ENCODE measurements at regions not wholly inside any gene's neighbourhood (a gene's known extent, or its start where the extent isn't known, plus 50 kb on each side); places are given as distances from the start of the nearest gene placed in this dataset.
A peak's percentile ranks its signal among the peaks of the same experiment; 100 is the strongest.

DNA sequence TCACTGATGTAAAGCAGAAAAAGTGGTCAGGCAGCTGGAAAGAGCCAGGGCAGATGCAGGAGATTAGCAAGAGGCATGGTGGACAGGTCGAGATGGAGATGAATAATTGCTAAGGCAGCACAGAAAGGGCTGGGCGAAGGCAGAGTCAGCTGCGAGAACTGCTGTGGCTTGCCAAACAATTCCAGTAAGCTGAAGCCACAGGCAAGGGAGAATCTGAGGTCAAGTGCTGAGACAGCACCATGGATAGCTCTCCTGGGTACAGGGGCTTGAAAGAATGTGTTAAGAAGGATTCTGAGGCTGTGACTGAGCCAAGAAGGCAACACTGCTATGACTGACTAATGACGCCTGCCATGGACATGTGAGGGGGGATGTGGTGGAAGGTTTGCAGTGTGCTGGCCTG is 220.8 kb upstream of the FOXA2 start:
- no peak overlapping the region for H3K27ac ChIP-seq (ENCODE audit: low read depth in 1 of 2, low read length in 2 of 2)
- 64% methylated on average over 4 of the region's 4 CpGs for WGBS

DNA sequence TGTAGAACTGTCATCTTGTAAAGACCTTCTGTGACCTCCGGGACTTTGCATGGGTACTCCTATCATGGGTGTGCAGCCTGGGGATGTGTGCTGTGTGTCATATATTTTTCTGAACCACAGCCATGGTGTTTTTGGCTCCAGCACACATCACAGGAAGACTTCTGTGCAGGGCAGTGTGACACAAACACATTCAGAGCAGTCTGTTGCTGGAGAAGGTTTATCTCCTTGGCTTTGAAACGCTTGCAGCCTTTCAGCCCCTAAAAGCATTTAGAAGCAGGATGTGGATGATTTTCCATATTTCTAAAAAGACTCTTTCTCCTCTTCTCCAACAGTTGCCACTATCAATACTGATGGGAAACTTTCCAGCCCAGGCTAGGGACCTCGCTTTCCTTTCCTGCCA is 221.6 kb upstream of the FOXA2 start:
- Histone ChIP-seq H3K4me1 (ENCODE audit: control insufficient read depth in 4 of 4, insufficient read depth in 4 of 4, low read length in 3 of 4) (peaks cover 0 to 1% (median 0%) of the 10 kb centered on the region in 4 donors), H3K4me3 (ENCODE audit: low read depth in 1 of 3, low read length in 3 of 3) (no peak overlapping the region), H3K27ac (ENCODE audit: low read depth in 1 of 2, low read length in 2 of 2) (no peak overlapping the region), H3K9ac (ENCODE audit: low read depth in 1 of 2, low read length in 2 of 2) (no peak overlapping the region), H3K9me3 (ENCODE audit: control insufficient read depth in 4 of 4, low read length in 3 of 4) (no peaks in the 10 kb centered on the region), H3K27me3 (ENCODE audit: control insufficient read depth in 4 of 4, insufficient read depth in 4 of 4, low read length in 3 of 4) (peaks cover 0 to 2% (median 0%) of the 10 kb centered on the region in 4 donors), H3K36me3 (ENCODE audit: control insufficient read depth in 4 of 4, insufficient read depth in 3 of 4, low read depth in 1 of 4, low read length in 3 of 4) (no peaks in the 10 kb centered on the region)
- TF ChIP-seq RXRA (IDR thresholded peaks at IDR 0.05) (no peak), TAF1 (conservative IDR thresholded peaks at IDR 0.05) (no peak), YY1 (IDR thresholded peaks at IDR 0.05) (no peak), FOXA2 (IDR thresholded peaks at IDR 0.05) (no peak), EGR1 (IDR thresholded peaks at IDR 0.05; ENCODE audit: low read depth in 2 of 2) (no peak), JUND (IDR thresholded peaks at IDR 0.05) (no peak), HNF4G (IDR thresholded peaks at IDR 0.05) (no peak), RAD21 (IDR thresholded peaks at IDR 0.05) (no peak), GABPA (IDR thresholded peaks at IDR 0.05 in 1 of 2, conservative IDR thresholded peaks at IDR 0.05 in 1 of 2) (no peak)
- TF ChIP-seq, protein P1, sequence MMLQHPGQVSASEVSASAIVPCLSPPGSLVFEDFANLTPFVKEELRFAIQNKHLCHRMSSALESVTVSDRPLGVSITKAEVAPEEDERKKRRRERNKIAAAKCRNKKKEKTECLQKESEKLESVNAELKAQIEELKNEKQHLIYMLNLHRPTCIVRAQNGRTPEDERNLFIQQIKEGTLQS (IDR thresholded peaks at IDR 0.05): no peak
- TF ChIP-seq, protein P2, sequence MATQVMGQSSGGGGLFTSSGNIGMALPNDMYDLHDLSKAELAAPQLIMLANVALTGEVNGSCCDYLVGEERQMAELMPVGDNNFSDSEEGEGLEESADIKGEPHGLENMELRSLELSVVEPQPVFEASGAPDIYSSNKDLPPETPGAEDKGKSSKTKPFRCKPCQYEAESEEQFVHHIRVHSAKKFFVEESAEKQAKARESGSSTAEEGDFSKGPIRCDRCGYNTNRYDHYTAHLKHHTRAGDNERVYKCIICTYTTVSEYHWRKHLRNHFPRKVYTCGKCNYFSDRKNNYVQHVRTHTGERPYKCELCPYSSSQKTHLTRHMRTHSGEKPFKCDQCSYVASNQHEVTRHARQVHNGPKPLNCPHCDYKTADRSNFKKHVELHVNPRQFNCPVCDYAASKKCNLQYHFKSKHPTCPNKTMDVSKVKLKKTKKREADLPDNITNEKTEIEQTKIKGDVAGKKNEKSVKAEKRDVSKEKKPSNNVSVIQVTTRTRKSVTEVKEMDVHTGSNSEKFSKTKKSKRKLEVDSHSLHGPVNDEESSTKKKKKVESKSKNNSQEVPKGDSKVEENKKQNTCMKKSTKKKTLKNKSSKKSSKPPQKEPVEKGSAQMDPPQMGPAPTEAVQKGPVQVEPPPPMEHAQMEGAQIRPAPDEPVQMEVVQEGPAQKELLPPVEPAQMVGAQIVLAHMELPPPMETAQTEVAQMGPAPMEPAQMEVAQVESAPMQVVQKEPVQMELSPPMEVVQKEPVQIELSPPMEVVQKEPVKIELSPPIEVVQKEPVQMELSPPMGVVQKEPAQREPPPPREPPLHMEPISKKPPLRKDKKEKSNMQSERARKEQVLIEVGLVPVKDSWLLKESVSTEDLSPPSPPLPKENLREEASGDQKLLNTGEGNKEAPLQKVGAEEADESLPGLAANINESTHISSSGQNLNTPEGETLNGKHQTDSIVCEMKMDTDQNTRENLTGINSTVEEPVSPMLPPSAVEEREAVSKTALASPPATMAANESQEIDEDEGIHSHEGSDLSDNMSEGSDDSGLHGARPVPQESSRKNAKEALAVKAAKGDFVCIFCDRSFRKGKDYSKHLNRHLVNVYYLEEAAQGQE (IDR thresholded peaks at IDR 0.05): no peak
- TF ChIP-seq, protein P3, sequence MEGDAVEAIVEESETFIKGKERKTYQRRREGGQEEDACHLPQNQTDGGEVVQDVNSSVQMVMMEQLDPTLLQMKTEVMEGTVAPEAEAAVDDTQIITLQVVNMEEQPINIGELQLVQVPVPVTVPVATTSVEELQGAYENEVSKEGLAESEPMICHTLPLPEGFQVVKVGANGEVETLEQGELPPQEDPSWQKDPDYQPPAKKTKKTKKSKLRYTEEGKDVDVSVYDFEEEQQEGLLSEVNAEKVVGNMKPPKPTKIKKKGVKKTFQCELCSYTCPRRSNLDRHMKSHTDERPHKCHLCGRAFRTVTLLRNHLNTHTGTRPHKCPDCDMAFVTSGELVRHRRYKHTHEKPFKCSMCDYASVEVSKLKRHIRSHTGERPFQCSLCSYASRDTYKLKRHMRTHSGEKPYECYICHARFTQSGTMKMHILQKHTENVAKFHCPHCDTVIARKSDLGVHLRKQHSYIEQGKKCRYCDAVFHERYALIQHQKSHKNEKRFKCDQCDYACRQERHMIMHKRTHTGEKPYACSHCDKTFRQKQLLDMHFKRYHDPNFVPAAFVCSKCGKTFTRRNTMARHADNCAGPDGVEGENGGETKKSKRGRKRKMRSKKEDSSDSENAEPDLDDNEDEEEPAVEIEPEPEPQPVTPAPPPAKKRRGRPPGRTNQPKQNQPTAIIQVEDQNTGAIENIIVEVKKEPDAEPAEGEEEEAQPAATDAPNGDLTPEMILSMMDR (IDR thresholded peaks at IDR 0.05; ENCODE audit: low read depth, low read length, missing input control): no peak
- TF ChIP-seq, protein P4, sequence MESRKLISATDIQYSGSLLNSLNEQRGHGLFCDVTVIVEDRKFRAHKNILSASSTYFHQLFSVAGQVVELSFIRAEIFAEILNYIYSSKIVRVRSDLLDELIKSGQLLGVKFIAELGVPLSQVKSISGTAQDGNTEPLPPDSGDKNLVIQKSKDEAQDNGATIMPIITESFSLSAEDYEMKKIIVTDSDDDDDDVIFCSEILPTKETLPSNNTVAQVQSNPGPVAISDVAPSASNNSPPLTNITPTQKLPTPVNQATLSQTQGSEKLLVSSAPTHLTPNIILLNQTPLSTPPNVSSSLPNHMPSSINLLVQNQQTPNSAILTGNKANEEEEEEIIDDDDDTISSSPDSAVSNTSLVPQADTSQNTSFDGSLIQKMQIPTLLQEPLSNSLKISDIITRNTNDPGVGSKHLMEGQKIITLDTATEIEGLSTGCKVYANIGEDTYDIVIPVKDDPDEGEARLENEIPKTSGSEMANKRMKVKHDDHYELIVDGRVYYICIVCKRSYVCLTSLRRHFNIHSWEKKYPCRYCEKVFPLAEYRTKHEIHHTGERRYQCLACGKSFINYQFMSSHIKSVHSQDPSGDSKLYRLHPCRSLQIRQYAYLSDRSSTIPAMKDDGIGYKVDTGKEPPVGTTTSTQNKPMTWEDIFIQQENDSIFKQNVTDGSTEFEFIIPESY (IDR thresholded peaks at IDR 0.05): no peak
- DNase-seq (ENCODE audit: low spot score): no peak
- WGBS: 75% methylated on average over 3 of the region's 3 CpGs

More for the DNA sequence above, 220.8 kb upstream of the FOXA2 start:
- no peaks in the 10 kb centered on the region for H3K9me3 ChIP-seq (ENCODE audit: control insufficient read depth in 4 of 4, low read length in 3 of 4)
- TF ChIP-seq, protein P2 (IDR thresholded peaks at IDR 0.05): peak; percentile 97
- TF ChIP-seq NR2F2 (IDR thresholded peaks at IDR 0.05): no peak
- TF ChIP-seq, protein P4 (IDR thresholded peaks at IDR 0.05): no peak
- no peak for TF ChIP-seq FOXA2 (IDR thresholded peaks at IDR 0.05)
- TF ChIP-seq RXRA (IDR thresholded peaks at IDR 0.05): peak in 1 of 2 donors; percentile 19
- TF ChIP-seq RAD21 (IDR thresholded peaks at IDR 0.05): no peak
- H3K4me1 ChIP-seq (ENCODE audit: control insufficient read depth in 4 of 4, insufficient read depth in 4 of 4, low read length in 3 of 4): peaks cover 0 to 1% (median 0%) of the 10 kb centered on the region in 4 donors
- no peaks in the 10 kb centered on the region for H3K36me3 ChIP-seq (ENCODE audit: control insufficient read depth in 4 of 4, insufficient read depth in 3 of 4, low read depth in 1 of 4, low read length in 3 of 4)
- peaks cover 0 to 3% (median under 1%) of the 10 kb centered on the region in 4 donors for H3K27me3 ChIP-seq (ENCODE audit: control insufficient read depth in 4 of 4, insufficient read depth in 4 of 4, low read length in 3 of 4)
- DNase-seq (ENCODE audit: low spot score): no peak
- H3K9ac ChIP-seq (ENCODE audit: low read depth in 1 of 2, low read length in 2 of 2): no peak overlapping the region
- no peak overlapping the region for H3K4me3 ChIP-seq (ENCODE audit: low read depth in 1 of 3, low read length in 3 of 3)
